Glomerular visceral epithelial cell (primary cell): ENCODE measurements at regions not wholly inside any gene's neighbourhood (a gene's known extent, or its start where the extent isn't known, plus 50 kb on each side); places are given as distances from the start of the nearest gene placed in this dataset.
"Not testable (repeated sequence)": the region's sequence is repeated elsewhere in the genome, so short reads cannot be mapped to it uniquely, and the experiment has no call there.

Experiments used
- DNase-seq: peaks from one replicate; pipeline ENCODE4 v3.0.0-alpha.2; 2016; ENCODE audit errors: extremely low spot score

- DNase-seq = no peak
These were observed 260.9 kb upstream of the USP15 start for GRCh38 chr12:61999311-61999710.

- DNase-seq = no peak
These were observed 258.8 kb upstream of the USP15 start for GRCh38 chr12:62001424-62001823.

- DNase-seq = no peak
These were observed 257.0 kb upstream of the USP15 start for GRCh38 chr12:62003226-62003625.

- no peak for DNase-seq
These were observed 256.5 kb upstream of the USP15 start for GRCh38 chr12:62003701-62004100.

- DNase-seq = no peak
These were observed 254.6 kb upstream of the USP15 start for GRCh38 chr12:62005615-62006014.

GRCh38 chr12:62006076-62006732 is 254.0 kb upstream of the USP15 start:
- peak; percentile 14 for DNase-seq

GRCh38 chr12:62008703-62009102 is 251.5 kb upstream of the USP15 start:
- no peak for DNase-seq

GRCh38 chr12:62009445-62009844 is 250.8 kb upstream of the USP15 start:
- DNase-seq = no peak

- not testable (repeated sequence) for DNase-seq
These were observed 249.8 kb upstream of the USP15 start for GRCh38 chr12:62010331-62010906.

GRCh38 chr12:62010973-62011372 is 249.2 kb upstream of the USP15 start:
- not testable (repeated sequence) for DNase-seq

GRCh38 chr12:62014330-62014729 is 245.9 kb upstream of the USP15 start:
- no peak for DNase-seq

- DNase-seq = no peak
These were observed 244.2 kb upstream of the USP15 start for GRCh38 chr12:62016021-62016420.

GRCh38 chr12:62021808-62022207 is 238.4 kb upstream of the USP15 start:
- DNase-seq = no peak

GRCh38 chr12:62028536-62028935 is 231.7 kb upstream of the USP15 start:
- no peak for DNase-seq

GRCh38 chr12:62032870-62033269 is 227.3 kb upstream of the USP15 start:
- DNase-seq = no peak

- DNase-seq = no peak
These were observed 215.6 kb upstream of the USP15 start for GRCh38 chr12:62044450-62045135.

- DNase-seq = no peak
These were observed 215.0 kb upstream of the USP15 start for GRCh38 chr12:62045211-62045610.

- no peak for DNase-seq
These were observed 209.4 kb upstream of the USP15 start for GRCh38 chr12:62050785-62051184.

GRCh38 chr12:62069976-62070375 is 190.2 kb upstream of the USP15 start:
- DNase-seq = no peak

GRCh38 chr12:62073236-62073635 is 187.0 kb upstream of the USP15 start:
- not testable (repeated sequence) for DNase-seq

GRCh38 chr12:62075870-62076269 is 184.3 kb upstream of the USP15 start:
- DNase-seq = no peak

GRCh38 chr12:62078020-62078419 is 182.2 kb upstream of the USP15 start:
- DNase-seq = no peak

GRCh38 chr12:62082448-62082847 is 177.8 kb upstream of the USP15 start:
- DNase-seq = no peak
